ENCODE measurements at regions not wholly inside any gene's neighbourhood (a gene's known extent, or its start where the extent isn't known, plus 50 kb on each side); places are given as distances from the start of the nearest gene placed in this dataset.

- no peak for TF ChIP-seq CTCF (IDR thresholded peaks at IDR 0.05)
- no peak for TF ChIP-seq POLR2A (IDR thresholded peaks at IDR 0.05)
- no peak for TF ChIP-seq EP300 (IDR thresholded peaks at IDR 0.05)
- TF ChIP-seq POLR2AphosphoS5 (IDR thresholded peaks at IDR 0.05) = no peak
Measured at GRCh38 chr12:124647316-124647715, 79.9 kb upstream of the NCOR2 start.

Measured in upper lobe of left lung (tissue), 4 donors.